ENCODE measurements at regions not wholly inside any gene's neighbourhood (a gene's known extent, or its start where the extent isn't known, plus 50 kb on each side); places are given as distances from the start of the nearest gene placed in this dataset.
A peak's percentile ranks its signal among the peaks of the same experiment; 100 is the strongest.

DNA sequence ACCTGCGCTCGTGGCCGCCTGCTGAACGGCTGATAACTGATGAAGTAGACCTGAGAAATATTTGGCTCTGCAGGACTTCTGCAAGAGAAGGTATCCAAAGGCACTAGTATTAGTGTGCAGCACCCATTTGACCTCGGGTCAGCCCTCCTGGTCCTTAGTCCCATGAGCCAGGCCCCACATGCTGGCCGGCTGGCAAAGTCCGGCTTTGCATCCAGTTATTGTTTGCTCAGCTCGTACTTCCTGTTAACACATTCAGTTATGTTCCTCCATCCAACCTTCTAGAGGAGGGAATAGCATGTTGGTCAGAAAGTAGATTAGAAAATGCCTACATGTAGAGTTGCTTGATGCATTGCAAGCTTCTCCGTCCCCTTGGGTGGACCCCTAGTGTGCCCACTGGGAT lies 385.7 kb upstream of the RGMA start:
- intact Hi-C loops (cut with DNase I; ENCODE audit: low total_unique reads) = no loop called here
- H3K27me3 ChIP-seq = no peaks in the 10 kb centered on the region
- TF ChIP-seq, protein P1, sequence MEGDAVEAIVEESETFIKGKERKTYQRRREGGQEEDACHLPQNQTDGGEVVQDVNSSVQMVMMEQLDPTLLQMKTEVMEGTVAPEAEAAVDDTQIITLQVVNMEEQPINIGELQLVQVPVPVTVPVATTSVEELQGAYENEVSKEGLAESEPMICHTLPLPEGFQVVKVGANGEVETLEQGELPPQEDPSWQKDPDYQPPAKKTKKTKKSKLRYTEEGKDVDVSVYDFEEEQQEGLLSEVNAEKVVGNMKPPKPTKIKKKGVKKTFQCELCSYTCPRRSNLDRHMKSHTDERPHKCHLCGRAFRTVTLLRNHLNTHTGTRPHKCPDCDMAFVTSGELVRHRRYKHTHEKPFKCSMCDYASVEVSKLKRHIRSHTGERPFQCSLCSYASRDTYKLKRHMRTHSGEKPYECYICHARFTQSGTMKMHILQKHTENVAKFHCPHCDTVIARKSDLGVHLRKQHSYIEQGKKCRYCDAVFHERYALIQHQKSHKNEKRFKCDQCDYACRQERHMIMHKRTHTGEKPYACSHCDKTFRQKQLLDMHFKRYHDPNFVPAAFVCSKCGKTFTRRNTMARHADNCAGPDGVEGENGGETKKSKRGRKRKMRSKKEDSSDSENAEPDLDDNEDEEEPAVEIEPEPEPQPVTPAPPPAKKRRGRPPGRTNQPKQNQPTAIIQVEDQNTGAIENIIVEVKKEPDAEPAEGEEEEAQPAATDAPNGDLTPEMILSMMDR (IDR thresholded peaks at IDR 0.05) = no peak
- TF ChIP-seq POLR2A (IDR thresholded peaks at IDR 0.05) = no peak
- no peak overlapping the region for H3K27ac ChIP-seq
- H3K9me3 ChIP-seq = no peaks in the 10 kb centered on the region
- no peak for DNase-seq
- H3K4me3 ChIP-seq = no peak overlapping the region
- no peaks in the 10 kb centered on the region for H3K36me3 ChIP-seq
- H3K4me1 ChIP-seq = no peaks in the 10 kb centered on the region

DNA sequence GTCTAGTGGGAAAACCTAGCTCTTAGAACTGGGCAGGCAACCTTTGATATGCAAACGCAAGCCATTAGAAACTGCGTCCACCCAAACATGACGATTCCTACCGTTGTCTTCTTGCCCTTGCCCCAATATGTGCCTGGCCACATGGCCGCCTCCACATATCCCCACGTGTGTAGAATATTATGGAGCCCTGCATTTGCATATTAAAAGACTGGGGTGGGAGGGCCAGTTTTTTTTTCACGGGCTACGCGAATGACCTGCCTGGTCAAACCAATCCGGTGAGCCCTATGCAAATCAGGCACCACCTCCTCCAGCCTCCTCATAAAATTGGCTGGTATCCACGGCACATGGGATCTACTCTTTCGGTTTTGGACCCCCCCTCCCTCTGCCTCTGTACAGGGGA lies 381.0 kb upstream of the RGMA start:
- intact Hi-C loops (cut with DNase I; ENCODE audit: low total_unique reads) = no loop called here
- no peaks in the 10 kb centered on the region for H3K27me3 ChIP-seq
- no peak for TF ChIP-seq POLR2A (IDR thresholded peaks at IDR 0.05)
- TF ChIP-seq, protein P1 (IDR thresholded peaks at IDR 0.05) = no peak
- peaks cover 0 to 3% of the 10 kb centered on the region in 2 donors for H3K4me1 ChIP-seq
- no peak overlapping the region for H3K4me3 ChIP-seq
- H3K9me3 ChIP-seq = no peaks in the 10 kb centered on the region
- no peaks in the 10 kb centered on the region for H3K36me3 ChIP-seq
- H3K27ac ChIP-seq = no peak overlapping the region
- DNase-seq = no peak

- no peaks in the 10 kb centered on the region for H3K9me3 ChIP-seq
- no peak overlapping the region for H3K27ac ChIP-seq
- H3K27me3 ChIP-seq = no peaks in the 10 kb centered on the region
- peak; percentile 76 to 79 for DNase-seq
- H3K36me3 ChIP-seq = no peaks in the 10 kb centered on the region
- no peak overlapping the region for H3K4me3 ChIP-seq
- intact Hi-C loops (cut with DNase I; ENCODE audit: low total_unique reads) = no loop called here
- no peak for TF ChIP-seq POLR2A (IDR thresholded peaks at IDR 0.05)
- TF ChIP-seq, protein P1 (IDR thresholded peaks at IDR 0.05) = no peak
- H3K4me1 ChIP-seq = peaks cover 0 to 3% of the 10 kb centered on the region in 2 donors
Measured at GRCh38 chr15:93467337-93467736, 378.3 kb upstream of the RGMA start.

- H3K27ac ChIP-seq = no peak overlapping the region
- H3K27me3 ChIP-seq = no peaks in the 10 kb centered on the region
- intact Hi-C loops (cut with DNase I; ENCODE audit: low total_unique reads) = no loop called here
- H3K9me3 ChIP-seq = no peaks in the 10 kb centered on the region
- no peaks in the 10 kb centered on the region for H3K36me3 ChIP-seq
- peaks cover 0 to 3% of the 10 kb centered on the region in 2 donors for H3K4me1 ChIP-seq
- TF ChIP-seq POLR2A (IDR thresholded peaks at IDR 0.05) = no peak
- TF ChIP-seq, protein P1 (IDR thresholded peaks at IDR 0.05) = no peak
- no peak for DNase-seq
- no peak overlapping the region for H3K4me3 ChIP-seq
Measured at GRCh38 chr15:93466380-93466779, 377.4 kb upstream of the RGMA start.

GRCh38 chr15:93462690-93463089 lies 373.7 kb upstream of the RGMA start:
- TF ChIP-seq, protein P1 (IDR thresholded peaks at IDR 0.05) = no peak
- no peak for TF ChIP-seq POLR2A (IDR thresholded peaks at IDR 0.05)
- Histone ChIP-seq H3K27ac (no peak overlapping the region), H3K4me1 (peaks cover 0 to 3% of the 10 kb centered on the region in 2 donors), H3K4me3 (no peak overlapping the region), H3K27me3 (no peaks in the 10 kb centered on the region), H3K9me3 (no peaks in the 10 kb centered on the region), H3K36me3 (no peaks in the 10 kb centered on the region)
- DNase-seq = no peak
- intact Hi-C loops (cut with DNase I; ENCODE audit: low total_unique reads) = no loop called here

Data from uterus (tissue), 3 donors.